Stomach (tissue), 8 donors: ENCODE measurements at regions not wholly inside any gene's neighbourhood (a gene's known extent, or its start where the extent isn't known, plus 50 kb on each side); places are given as distances from the start of the nearest gene placed in this dataset.

ENCODE experiments used
- DNase-seq, 2 donors: peaks; one replicate each; pipeline versions ENCODE4 v3.0.0 to v3.0.0-alpha.2; 2013 to 2019
- H3K27ac ChIP-seq, 5 donors: fragments of 200-600 bp in 4 of 5; sonication (generic) in 4 of 5; one replicate each; pipeline ENCODE4 v1.5.1; 2013 to 2019; ENCODE audit warnings: mild to moderate bottlenecking in 1 of 5, moderate library complexity in 1 of 5
- H3K27me3 ChIP-seq, 3 donors: fragments of 200-600 bp; sonication (generic); one replicate each; pipeline ENCODE4 v1.5.1; 2017 to 2019; ENCODE audit warnings: mixed run types in 1 of 3
- H3K36me3 ChIP-seq, 4 donors: fragments of 200-600 bp; sonication (generic); 1 replicate in 3 of 4; 2 replicates in 1 of 4; pipeline ENCODE4 v1.5.1; 2016 to 2019
- H3K4me1 ChIP-seq, 4 donors: fragments of 200-600 bp; sonication (generic); one replicate each; pipeline ENCODE4 v1.5.1; 2016 to 2019
- H3K4me3 ChIP-seq, 4 donors: fragments of 200-600 bp; sonication (generic) in 3 of 4; one replicate each; pipeline ENCODE4 v1.5.1; 2016 to 2019; ENCODE audit warnings: mild to moderate bottlenecking in 1 of 4
- H3K9me3 ChIP-seq, 4 donors: fragments of 200-600 bp; sonication (generic); one replicate each; pipeline ENCODE4 v1.5.1; 2016 to 2019
- EP300 ChIP-seq: sonication (generic); formaldehyde crosslinking; IDR thresholded peaks from one replicate; pipeline ENCODE4 v1.6.1; 2017; ENCODE audit warnings: antibody characterized with exemption
- POLR2A ChIP-seq, 4 donors: fragments of 450-650 bp; IDR thresholded peaks; one replicate each; pipeline ENCODE4 v1.6.1; 2016; ENCODE audit warnings: antibody characterized with exemption in 4 of 4, control low read depth in 2 of 4, mild to moderate bottlenecking in 1 of 4, moderate library complexity in 1 of 4
- POLR2AphosphoS5 ChIP-seq, 3 donors: sonication (generic); formaldehyde crosslinking; IDR thresholded peaks; one replicate each; pipeline ENCODE4 v1.6.1; 2016; ENCODE audit warnings: antibody characterized with exemption in 3 of 3
- WGBS, 5 donors: extraction: QIAGEN DNeasy Blood & Tissue Kit in 3 of 5; methylation state at CpG; one replicate each; pipeline versions ENCODE4 v1.1.5 to v1.1.7; 2013 to 2018; 5-methylcytosine and 5-hydroxymethylcytosine counted together
- intact Hi-C: fragments of 100-400 bp; cut with DNase I; formaldehyde crosslinking; loops from one replicate; pipeline ENCODE4 v1.15.1; 2023; ENCODE audit warnings: low total_unique reads
- TF ChIP-seq, protein P1 (sequence below), 7 experiments: fragments of 450-650 bp in 4 of 7; fragments of 200-600 bp in 3 of 7; sonication (generic) in 3 of 7; IDR thresholded peaks; one replicate each; pipeline ENCODE4 v1.5.1; 2016 to 2019; ENCODE audit warnings: antibody characterized with exemption in 7 of 7, control low read depth in 2 of 7, mild to moderate bottlenecking in 1 of 7
- donor health status: healthy with polysubstance abuse.
- donor health status: Bipolar disorder and iron deficiency.
- donor health status: healthy.

GRCh38 chr1:70767377-70767776 is 280.2 kb downstream of the PTGER3 start:
- no peaks in the 10 kb centered on the region for H3K27me3 ChIP-seq
- no peaks in the 10 kb centered on the region for H3K4me1 ChIP-seq
- TF ChIP-seq EP300 (no peak), POLR2AphosphoS5 (IDR thresholded peaks at IDR 0.05) (no peak), POLR2A (IDR thresholded peaks at IDR 0.05) (no peak)
- TF ChIP-seq, protein P1, sequence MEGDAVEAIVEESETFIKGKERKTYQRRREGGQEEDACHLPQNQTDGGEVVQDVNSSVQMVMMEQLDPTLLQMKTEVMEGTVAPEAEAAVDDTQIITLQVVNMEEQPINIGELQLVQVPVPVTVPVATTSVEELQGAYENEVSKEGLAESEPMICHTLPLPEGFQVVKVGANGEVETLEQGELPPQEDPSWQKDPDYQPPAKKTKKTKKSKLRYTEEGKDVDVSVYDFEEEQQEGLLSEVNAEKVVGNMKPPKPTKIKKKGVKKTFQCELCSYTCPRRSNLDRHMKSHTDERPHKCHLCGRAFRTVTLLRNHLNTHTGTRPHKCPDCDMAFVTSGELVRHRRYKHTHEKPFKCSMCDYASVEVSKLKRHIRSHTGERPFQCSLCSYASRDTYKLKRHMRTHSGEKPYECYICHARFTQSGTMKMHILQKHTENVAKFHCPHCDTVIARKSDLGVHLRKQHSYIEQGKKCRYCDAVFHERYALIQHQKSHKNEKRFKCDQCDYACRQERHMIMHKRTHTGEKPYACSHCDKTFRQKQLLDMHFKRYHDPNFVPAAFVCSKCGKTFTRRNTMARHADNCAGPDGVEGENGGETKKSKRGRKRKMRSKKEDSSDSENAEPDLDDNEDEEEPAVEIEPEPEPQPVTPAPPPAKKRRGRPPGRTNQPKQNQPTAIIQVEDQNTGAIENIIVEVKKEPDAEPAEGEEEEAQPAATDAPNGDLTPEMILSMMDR (IDR thresholded peaks at IDR 0.05) = no peak
- H3K4me3 ChIP-seq = no peak overlapping the region
- peaks cover 0 to 14% (median 10%) of the 10 kb centered on the region in 4 donors for H3K9me3 ChIP-seq
- intact Hi-C loops = no loop called here
- no peak for DNase-seq
- no peak overlapping the region for H3K27ac ChIP-seq
- H3K36me3 ChIP-seq = no peaks in the 10 kb centered on the region

DNA sequence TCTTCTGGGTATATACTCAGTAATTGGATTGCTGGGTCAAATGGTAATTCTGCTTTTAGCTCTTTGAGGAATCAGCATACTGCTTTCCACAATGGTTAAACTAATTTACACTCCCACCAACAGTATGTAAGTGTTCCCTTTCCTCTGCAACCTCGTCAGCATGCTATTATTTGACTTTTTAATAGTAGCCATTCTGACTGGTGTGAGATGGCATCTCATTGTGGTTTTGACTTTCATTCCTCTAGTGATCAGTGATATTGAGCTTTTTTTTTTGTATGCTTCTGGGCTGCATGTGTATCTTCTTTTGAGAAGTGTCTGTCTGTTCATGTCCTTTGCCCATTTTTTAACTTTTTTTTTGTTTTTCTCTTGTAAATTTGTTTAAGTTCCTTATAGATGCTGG is 279.4 kb downstream of the PTGER3 start:
- no peak for DNase-seq
- Histone ChIP-seq H3K27me3 (no peaks in the 10 kb centered on the region), H3K9me3 (peaks cover 0 to 15% (median 11%) of the 10 kb centered on the region in 4 donors), H3K36me3 (no peaks in the 10 kb centered on the region), H3K4me1 (no peaks in the 10 kb centered on the region), H3K4me3 (no peak overlapping the region), H3K27ac (no peak overlapping the region)
- 60 to 83% (median 61%) methylated on average over 1 of the region's 1 CpG for WGBS, 5 donors
- TF ChIP-seq, protein P1 (IDR thresholded peaks at IDR 0.05) = no peak
- TF ChIP-seq POLR2A (IDR thresholded peaks at IDR 0.05) (no peak), EP300 (no peak), POLR2AphosphoS5 (IDR thresholded peaks at IDR 0.05) (no peak)
- intact Hi-C loops = no loop called here

DNA sequence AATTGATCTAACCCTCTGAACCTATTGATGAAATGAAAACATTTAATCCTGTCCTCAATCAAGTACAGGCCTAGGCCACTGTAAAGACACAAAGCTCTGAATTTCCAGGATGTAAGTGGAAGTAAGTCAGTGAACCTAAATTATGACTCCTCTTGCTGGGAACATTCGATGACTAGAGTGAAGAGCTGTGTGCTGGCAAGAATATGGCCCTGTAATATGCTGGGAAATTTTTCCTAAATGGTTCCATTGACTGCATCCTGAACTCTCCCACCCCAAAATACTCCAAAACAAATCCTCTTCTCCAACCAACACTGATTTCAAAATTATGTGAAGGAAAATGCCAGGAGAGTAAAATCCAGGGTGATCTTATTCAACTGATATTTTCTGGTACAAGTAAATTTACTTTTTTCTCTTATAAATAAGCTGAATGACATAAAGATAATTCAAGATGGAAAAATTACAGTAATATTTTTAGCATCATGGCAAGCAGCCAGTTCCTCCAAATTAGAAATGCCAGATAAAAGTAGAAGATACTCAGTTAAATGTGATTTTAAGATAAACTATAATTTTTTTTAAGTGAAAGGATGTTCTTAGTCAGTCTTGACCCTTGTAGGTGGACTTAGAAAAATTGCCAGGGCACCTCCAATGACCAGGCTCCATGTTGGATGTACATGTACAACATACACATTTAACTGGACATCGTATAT is 269.4 kb downstream of the PTGER3 start:
- TF ChIP-seq EP300 = no peak
- TF ChIP-seq, protein P1 (IDR thresholded peaks at IDR 0.05) = no peak
- TF ChIP-seq POLR2A (IDR thresholded peaks at IDR 0.05) = no peak
- Histone ChIP-seq H3K36me3 (no peaks in the 10 kb centered on the region), H3K27me3 (no peaks in the 10 kb centered on the region), H3K4me1 (no peaks in the 10 kb centered on the region), H3K9me3 (no peaks in the 10 kb centered on the region), H3K27ac (no peak overlapping the region), H3K4me3 (no peak overlapping the region)
- DNase-seq = no peak
- 73 to 85% (median 80%) methylated on average over 2 of the region's 2 CpGs for WGBS, 5 donors
- intact Hi-C loops = no loop called here

DNA sequence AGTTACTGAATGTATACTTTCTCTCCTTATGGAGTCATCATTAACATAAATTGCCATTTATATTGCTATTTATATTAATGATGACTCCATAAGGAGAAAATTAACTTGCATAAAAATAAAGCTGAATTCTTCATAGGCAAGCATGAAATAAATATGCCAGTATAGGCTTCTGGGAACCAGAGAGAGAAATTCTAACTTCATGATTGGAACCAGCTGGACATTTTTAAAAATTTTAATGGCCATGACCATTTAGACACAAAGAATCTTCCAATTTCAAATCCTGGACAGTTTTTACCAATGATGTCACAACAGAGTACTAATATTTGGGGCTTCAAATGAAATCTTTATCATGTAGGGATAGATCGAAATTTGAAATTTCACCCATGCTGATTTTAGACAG is 268.7 kb downstream of the PTGER3 start:
- TF ChIP-seq POLR2A (IDR thresholded peaks at IDR 0.05) (no peak), EP300 (no peak), POLR2AphosphoS5 (IDR thresholded peaks at IDR 0.05) (no peak)
- TF ChIP-seq, protein P1 (IDR thresholded peaks at IDR 0.05) = no peak
- WGBS, 5 donors = 79 to 94% (median 92%) methylated on average over 1 of the region's 1 CpG
- intact Hi-C loops = no loop called here

More for the DNA sequence above, 268.7 kb downstream of the PTGER3 start:
- Histone ChIP-seq H3K9me3 (no peaks in the 10 kb centered on the region), H3K4me3 (no peak overlapping the region), H3K4me1 (no peaks in the 10 kb centered on the region), H3K27me3 (no peaks in the 10 kb centered on the region), H3K27ac (no peak overlapping the region), H3K36me3 (no peaks in the 10 kb centered on the region)
- no peak for DNase-seq
